T47D (cell line): ENCODE measurements at regions not wholly inside any gene's neighbourhood (a gene's known extent, or its start where the extent isn't known, plus 50 kb on each side); places are given as distances from the start of the nearest gene placed in this dataset.

Source experiments
- DNase-seq, 2 experiments: peaks; one replicate each; pipeline versions ENCODE4 v3.0.0 to v3.0.0-alpha.2; 2011 to 2012; ENCODE audit warnings: low read depth in 1 of 2, low spot score in 1 of 2
- JUND ChIP-seq: IDR thresholded peaks from 2 replicates; pipeline ENCODE4 v1.6.1; 2012; ENCODE audit warnings: low read depth
- in situ Hi-C: cut with HindIII; loops from 2 replicates; pipeline ENCODE4 v1.10.0; 2016; ENCODE audit warnings: low sequenced_read_pairs, low pct_unique_long_range_greater_than_20kb

- no peak for DNase-seq
- in situ Hi-C loops = no loop called here
- TF ChIP-seq JUND = no peak
These were observed 294.0 kb upstream of the C1orf87 start for GRCh38 chr1:60367532-60367931.

DNA sequence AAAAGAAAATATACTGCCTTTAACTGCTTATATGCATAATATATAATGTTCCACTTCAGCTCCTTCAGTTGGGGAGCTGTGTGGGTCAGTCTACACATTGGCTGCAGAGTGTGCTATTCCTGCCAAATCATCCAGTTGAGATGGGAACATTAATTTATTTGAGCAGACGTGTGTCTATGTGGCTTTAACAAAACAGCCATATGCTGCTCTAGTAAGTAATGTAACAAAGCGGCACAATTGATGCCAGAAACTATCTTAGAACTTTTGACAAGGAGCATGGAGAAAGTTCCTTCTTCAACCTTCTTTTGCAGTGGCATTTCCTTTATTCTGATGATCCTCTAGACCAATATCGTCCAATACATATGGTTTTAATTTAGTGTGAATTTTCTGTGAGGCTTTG, 285.9 kb upstream of the C1orf87 start:
- in situ Hi-C loops = no loop called here
- no peak for TF ChIP-seq JUND

DNA sequence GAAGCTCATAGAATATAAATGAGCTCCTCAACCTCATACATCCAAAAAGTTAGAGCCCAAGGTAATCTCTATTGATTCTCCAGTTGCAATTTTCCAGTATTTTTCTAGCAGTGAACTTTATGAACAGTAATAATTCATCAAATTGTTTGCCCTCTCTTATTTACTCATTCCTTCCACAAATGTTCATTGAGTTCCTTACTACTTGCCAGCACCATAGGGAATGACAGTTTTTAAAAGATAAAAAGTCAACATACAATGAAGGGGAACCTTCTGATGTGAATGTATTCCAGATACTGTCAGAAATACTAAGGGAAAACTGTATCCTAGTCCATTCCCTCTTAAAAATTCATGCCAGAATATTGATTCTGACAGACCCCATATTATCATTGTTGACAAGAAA, 277.0 kb upstream of the C1orf87 start:
- in situ Hi-C loops = no loop called here
- no peak for DNase-seq
- TF ChIP-seq JUND = no peak

More for the DNA sequence above, 285.9 kb upstream of the C1orf87 start:
- no peak for DNase-seq

GRCh38 chr1:60348884-60349283, 275.3 kb upstream of the C1orf87 start:
- in situ Hi-C loops = no loop called here
- TF ChIP-seq JUND = no peak
- DNase-seq = no peak

DNA sequence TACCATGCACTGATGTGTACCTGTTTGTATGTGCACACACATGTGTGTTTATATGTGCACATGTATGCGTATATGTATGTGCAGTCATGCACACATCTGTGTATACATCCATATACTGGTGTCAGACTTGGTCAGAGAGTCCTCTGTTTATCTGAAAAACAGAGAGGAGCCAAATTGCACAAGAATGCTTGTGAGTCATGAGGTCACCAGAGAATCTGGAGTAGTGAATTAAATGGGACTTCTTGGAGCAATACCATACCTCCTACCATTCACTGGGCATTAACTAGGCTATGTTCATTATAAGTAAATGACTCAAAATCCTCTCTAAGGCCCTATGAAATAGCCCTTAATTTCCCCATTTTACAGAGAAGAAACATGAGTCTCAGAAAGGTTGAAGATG, 272.1 kb upstream of the C1orf87 start:
- in situ Hi-C loops = no loop called here
- DNase-seq = no peak
- no peak for TF ChIP-seq JUND

GRCh38 chr1:60345049-60345448, 271.5 kb upstream of the C1orf87 start:
- in situ Hi-C loops = no loop called here
- no peak for DNase-seq
- no peak for TF ChIP-seq JUND

DNA sequence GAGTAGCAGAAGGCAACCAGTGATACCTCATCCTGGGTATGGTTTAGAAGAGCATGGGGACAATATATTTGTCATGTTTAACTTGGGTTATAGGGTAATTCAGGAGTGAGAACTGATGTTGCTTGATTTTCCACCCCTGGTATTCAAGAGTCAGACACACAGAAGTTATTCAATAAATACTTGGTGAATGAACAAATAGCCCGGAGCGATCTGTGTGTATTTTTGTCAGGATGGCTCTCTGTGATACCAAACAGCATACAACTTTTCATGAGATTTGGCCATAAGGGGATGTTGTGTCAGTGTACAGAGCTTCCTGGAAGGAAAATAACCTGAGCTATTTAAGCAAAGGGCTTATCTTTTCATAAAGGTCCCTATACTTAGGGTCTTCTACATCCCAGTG, 270.2 kb upstream of the C1orf87 start:
- TF ChIP-seq JUND = no peak
- DNase-seq = peak in 1 of 2 experiments; percentile 34
- in situ Hi-C loops = no loop called here

- in situ Hi-C loops = no loop called here
- TF ChIP-seq JUND = no peak
- no peak for DNase-seq
These were observed 269.0 kb upstream of the C1orf87 start for GRCh38 chr1:60342569-60342968.

GRCh38 chr1:60341274-60341673, 267.7 kb upstream of the C1orf87 start:
- no peak for TF ChIP-seq JUND
- in situ Hi-C loops = no loop called here

DNA sequence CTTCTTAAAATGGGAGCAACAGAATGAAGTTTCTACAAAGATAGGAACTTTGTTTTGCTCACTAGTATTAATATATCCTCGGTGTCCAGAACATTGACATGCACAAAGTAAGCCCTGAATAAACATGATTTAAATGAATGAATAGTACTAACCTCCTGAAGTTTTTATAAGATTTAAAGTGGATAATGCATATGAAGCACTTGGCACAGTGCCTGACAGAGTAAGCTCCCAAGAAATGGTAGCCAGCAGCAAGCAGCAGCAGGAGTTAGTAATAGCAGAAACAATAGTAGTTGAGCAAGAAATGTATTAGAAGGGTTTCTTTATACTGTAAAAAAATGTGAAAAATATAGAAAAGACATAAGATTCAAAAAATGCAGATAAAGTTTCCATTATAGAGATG, 258.1 kb upstream of the C1orf87 start:
- no peak for TF ChIP-seq JUND
- in situ Hi-C loops = no loop called here
- DNase-seq = no peak

More at GRCh38 chr1:60341274-60341673, 267.7 kb upstream of the C1orf87 start:
- DNase-seq = no peak

GRCh38 chr1:60329651-60330050, 256.1 kb upstream of the C1orf87 start:
- no peak for TF ChIP-seq JUND
- in situ Hi-C loops = no loop called here
- DNase-seq = no peak

DNA sequence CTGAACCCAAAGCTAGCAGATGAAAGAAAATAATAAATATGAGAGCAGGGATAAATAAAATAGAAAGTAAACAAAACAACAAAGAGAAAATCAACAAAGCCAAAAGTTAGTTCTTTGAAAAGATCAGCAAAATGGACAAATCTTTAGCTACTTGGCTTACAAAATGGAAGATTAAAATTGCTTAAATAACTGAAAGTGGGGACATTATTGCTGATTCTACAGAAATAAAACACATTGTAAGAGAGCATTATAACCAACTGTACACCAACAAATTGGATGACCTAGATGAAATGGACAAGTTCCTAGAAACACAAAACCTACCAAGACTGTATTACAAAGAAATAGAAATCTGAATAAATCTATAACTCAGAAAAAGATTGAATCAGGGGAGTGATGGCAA, 238.3 kb upstream of the C1orf87 start:
- in situ Hi-C loops = no loop called here
- no peak for TF ChIP-seq JUND
- DNase-seq = no peak

GRCh38 chr1:60299581-60299980, 226.0 kb upstream of the C1orf87 start:
- TF ChIP-seq JUND = no peak
- DNase-seq = no peak
- in situ Hi-C loops = no loop called here

DNA sequence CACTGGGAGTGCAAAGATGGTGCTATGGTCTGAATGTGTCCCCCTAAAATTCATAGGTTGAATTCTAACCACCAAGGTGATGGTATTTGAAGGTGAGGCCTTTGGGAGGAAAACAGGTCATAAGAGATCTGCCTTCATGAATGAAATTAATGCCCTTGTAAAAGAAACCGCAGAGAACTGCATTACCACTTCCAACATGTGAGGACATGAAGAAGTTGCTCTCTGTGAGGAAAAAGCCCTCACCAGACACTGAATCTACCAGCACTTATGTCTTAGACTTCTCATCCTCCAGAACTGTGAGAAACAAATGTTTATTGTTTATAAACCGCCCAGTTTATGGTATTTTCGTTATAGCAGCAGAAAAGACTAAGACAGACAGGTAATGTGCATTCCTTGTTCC, 224.7 kb upstream of the C1orf87 start:
- in situ Hi-C loops = no loop called here
- no peak for DNase-seq
- TF ChIP-seq JUND = no peak

GRCh38 chr1:60296794-60297193, 223.2 kb upstream of the C1orf87 start:
- no peak for DNase-seq
- no peak for TF ChIP-seq JUND
- in situ Hi-C loops = no loop called here
